ENCODE measurements at regions not wholly inside any gene's neighbourhood (a gene's known extent, or its start where the extent isn't known, plus 50 kb on each side); places are given as distances from the start of the nearest gene placed in this dataset.

DNA sequence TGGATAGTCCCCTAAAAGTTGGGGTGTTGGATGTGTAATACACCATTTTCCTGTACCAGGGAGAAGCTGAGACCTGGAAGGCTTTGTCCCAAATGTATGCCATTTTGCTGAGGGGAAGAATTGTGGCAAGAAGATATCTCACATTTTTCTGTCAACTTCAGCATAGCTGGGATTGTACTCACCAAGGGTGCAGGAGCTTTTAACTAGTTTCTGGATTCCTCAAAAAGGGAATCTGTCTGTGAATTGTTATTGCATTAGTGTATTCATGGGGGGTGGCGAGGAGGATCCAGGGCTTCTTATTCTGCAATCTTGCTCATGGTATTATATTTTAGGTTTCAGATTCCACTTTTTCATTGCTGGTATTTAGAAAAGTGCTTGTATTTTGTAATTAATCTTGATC lies 208.2 kb upstream of the MYOCD start:
- DNase-seq, result no peak

DNA sequence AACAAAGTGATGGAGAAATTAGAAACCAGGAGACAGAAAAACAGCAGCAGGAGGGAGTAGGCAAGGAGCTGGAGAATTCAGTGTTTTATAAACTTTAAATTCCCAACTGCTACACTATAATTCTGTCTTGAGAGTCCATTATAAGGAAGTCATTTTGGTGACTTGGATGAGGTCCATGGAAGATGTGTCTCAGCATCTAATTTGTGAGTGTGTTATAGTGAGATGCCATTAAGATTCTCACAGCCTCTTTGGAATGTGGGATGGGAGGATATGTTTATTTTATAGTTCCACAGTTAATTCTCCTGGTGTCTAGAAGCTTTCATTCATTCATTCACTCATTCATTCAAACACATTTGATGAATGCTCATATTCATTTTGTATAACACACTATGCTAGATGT lies 206.0 kb upstream of the MYOCD start:
- no peak for DNase-seq

DNA sequence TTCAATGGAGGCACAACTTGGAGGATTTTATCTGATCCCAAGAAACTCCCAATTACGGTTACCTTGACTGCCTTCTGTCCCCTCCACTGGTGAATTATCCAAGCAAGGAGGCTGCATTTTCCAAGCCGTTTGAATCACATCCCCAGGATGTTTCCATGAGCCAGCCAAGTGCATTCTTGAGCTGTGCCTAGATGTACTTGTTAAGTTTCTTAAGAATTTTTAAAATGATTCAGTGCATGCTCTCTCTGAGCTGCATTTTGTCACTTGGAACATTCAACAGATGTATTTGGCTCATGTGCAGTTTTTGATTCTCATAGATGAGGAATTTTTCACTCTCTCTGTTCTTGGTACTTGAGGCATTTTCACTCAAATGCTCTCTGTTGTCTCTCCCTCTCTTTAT lies 202.6 kb upstream of the MYOCD start:
- DNase-seq, result no peak

DNA sequence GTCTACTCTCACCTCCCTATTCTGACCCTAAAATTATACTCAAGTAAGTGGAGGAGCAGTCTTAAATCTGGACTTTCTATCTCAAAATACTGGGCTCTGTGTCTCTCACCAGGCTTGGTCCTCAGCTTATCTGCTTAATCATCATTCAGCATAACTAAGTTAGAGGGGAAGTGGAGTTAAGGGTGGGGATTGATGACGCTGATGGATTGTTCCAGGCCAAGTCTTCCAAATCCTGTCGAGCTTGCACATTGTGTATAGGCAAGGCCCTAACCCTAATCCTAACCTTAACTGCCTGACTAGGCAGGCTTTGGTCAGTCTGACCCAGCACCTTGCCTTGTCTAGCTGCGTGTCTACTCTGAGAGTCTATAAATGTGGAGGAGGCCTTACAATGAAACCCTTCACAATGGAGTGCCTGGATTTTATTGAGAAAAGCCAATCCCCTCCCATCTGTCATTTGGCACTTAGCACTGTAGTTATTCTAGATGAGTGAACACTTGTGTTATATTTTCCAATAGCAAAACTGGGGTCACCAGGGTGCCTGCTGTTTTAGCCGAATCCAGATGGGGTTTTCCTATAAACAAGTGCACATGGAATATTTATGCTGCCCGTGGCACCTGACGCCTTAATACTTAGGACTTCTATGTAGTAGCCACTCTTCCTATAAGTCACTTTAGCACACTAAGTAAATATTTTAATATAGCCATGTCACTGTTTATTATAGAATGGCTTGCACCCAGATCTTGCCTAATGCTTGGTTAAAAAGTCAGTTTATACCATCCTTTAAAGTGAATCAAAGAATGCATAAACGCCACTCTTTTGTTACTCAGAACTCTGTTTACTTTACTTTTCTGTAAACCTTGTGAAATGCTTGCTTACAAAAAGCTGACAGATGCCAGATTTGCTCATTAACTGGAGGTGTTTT lies 193.2 kb upstream of the MYOCD start:
- DNase-seq, result no peak

DNA sequence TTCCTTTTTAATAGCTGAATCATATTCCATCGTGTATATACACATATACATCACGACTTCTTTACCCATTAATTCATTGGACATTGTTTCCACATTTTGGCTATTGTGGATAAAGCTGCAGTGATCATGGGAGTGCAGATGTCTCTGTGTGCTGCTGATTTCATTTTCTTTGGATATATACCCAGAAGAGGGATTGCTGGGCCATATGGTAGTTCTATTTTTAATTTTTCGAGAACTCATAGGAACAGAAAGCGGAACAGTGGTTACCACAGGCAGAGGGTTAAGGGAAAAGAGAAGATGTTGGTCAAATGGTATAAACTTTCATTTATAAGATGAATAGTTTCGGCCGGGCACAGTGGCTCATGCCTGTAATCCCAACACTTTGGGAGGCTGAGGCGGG lies 187.4 kb upstream of the MYOCD start:
- no peak for DNase-seq

DNA sequence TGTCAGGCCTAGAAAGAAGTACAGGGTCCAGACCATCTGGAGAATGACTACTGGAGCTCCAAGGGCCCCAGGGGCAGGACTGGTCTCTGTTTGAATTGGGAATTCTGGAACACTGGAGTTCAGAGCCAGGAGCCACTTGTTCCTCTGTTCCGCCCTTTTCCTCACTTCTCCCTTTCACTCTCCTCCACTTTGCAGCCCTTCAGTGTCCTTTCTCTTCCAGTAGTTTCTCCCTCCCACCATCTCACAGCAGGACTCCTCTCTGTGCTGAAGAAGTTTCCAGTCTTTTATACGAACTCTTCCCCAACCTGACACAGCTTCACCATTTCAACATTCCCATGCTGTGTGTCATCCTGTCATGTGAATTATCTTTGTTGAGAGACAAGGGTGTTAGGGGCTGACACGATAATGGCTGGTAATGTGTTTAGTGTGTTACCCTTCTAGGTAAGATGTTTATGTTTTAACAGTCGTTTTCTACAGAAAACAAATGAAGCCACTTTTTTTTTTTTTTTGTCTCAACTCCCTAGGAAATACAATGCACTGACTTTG lies 180.3 kb upstream of the MYOCD start:
- DNase-seq, result no peak

DNA sequence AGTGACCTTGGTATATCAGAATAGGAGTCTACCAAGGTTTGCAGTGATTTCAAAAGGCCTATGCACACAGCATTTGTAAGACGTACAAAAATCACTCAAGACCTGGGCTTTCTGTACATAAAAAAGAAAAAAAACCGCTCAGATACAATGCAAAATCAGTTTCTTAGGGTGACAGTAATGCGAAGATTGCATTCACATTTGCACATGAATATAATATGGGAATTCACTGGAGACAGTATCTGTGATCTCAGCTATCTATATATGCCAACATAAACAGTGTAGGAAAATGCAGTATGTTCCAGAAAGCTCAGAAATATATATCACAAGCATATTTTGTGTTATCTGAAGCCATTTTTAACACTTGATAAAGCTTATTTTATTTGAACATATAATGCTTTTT lies 176.4 kb upstream of the MYOCD start:
- DNase-seq, result no peak

DNA sequence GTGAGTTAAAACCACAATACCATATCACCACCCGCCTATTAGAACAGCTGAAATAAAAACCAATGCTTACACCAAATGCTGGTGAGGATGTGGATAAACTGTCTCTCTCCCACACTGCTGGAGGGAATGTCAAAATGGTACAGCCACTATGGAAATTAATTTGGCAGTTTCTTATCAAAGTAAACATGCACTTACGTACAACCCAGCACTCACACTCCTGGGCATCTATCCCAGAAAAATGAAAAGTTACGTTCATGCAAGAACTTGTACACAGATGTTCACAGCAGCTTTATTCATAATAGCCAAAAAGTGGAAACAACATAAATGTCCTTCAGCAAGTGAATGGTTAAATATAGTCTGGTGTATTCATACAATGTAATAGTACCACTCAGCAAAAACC lies 173.2 kb upstream of the MYOCD start:
- no peak for DNase-seq

DNA sequence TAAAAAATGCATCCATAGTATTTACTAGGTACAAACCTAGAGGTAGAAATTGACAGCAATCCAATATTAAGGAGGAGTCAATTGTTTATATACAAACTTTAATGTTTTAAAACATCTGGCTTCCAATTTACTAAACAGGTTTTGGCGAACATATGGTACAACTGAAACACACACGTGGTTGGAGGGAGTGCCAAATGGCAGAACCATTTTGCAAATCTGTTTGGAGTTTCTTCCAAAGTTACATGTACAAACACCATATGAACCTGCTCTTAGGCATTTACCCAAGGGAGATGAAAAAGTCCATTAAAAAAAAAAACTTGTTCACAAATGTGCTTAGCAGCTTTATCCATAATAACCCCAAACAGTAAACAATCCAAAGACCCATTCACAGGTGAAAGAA lies 159.8 kb upstream of the MYOCD start:
- DNase-seq, result no peak

DNA sequence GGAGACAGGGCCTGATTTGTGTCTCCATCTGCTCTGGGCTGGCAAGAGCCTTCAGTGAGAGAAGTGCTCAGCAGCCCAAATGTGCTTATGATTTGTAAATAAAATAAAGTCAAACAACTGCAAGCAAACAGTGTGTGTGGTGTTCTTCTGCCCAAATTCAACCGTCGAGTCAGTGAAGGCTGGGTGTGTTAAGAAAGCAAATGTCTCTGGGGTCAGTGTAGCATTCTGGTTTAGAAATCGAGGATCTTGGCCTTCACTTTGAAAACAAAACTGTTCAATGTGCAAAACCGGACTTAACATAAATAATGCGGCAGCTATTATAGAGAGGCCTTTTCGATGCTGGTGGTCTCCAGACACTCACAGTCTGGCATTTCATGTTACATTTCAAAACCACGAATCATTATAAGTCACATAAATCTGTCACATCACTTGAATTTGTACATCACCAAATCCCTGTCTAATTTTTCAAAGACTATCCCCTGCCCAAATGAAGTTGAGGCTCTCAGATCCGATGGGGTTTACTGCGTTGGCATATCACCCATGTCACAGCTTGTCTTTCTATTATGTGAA lies 158.6 kb upstream of the MYOCD start:
- no peak for DNase-seq

GRCh38 chr17:12509801-12510200 lies 155.9 kb upstream of the MYOCD start:
- DNase-seq, result no peak

DNA sequence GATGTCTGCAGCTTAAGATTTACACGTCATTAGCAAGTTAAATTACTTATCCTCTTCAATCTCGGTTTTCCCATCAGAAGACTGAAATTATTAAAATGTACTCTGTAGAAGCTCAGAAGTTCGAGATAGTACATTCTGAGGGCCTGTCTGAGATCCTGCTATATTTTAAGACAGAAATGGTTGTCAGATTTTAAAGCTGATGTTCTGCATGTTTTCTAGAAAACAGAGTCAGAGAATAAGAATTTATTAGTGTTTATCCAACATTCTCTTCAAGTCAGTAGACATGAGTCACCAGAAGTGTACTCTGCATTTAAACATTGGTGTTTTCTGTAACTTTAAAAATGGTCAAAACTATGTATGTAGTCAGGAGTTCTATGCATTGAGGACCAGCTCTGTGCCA lies 155.2 kb upstream of the MYOCD start:
- no peak for DNase-seq

- DNase-seq, result no peak
Observed at GRCh38 chr17:12512694-12513355, 152.9 kb upstream of the MYOCD start.

- DNase-seq, result no peak
Observed at GRCh38 chr17:12514596-12514995, 151.1 kb upstream of the MYOCD start.

GRCh38 chr17:12519956-12520594 lies 145.6 kb upstream of the MYOCD start:
- no peak for DNase-seq

DNA sequence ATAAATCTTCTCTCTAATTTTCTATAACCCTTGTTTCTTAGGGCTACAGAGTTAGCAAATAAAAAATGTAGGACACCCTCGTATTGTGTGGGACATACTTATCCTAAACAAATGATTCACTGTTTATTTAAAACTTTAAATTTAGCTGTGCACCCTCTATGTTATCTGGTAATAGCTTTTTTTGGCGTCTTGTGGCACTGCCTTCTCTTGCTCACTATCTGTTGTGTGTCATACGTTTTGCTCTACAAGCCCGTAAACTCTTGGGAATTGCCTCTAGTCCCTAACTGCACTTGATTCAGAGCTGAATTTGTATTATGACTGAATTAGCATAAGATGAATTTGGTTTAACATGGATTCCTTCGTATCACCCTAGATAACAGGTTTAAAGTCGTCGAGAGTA lies 144.3 kb upstream of the MYOCD start:
- no peak for DNase-seq

GRCh38 chr17:12522336-12522735 lies 143.4 kb upstream of the MYOCD start:
- DNase-seq, result no peak

DNA sequence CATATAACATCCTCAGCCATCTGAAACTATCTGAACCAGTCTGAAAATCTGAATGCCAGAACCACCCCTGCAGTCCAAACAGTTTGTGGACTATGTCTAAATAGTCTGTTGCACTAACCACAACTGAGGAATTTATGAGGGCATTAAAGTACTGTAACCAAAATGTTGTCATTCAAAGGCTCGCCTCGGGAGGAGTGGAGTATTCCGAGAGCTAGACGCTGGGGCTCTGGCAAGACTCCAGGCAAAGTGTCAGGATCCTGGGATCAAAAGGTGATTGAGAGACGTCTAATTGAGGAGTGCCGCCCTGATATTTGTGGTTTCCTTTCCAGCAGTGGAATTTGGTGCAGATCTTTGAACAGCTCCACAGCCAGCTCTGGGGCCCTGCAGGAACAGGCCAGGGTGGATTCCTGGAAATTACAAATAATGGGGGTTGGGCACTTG lies 142.9 kb upstream of the MYOCD start:
- no peak for DNase-seq

GRCh38 chr17:12523244-12523643 lies 142.4 kb upstream of the MYOCD start:
- DNase-seq, result no peak

DNA sequence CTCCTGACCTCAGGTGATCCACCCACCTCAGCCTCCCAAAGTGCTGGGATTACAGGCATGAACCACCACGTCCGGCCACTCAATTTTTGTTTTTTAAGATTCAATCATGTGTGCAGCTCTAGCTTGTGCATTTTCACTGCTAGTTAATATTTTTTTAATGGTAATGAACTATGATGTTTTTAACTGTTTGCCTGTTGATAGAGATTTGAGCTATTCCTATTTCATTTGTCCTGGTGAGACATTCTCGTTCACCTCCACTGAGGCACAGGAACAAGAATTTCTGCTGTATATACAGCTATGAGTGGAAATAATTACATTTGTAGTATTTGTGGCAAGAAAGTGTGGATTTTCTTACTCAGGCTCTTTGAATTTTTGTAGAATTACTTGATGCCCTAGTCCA lies 137.7 kb upstream of the MYOCD start:
- DNase-seq, result no peak

DNA sequence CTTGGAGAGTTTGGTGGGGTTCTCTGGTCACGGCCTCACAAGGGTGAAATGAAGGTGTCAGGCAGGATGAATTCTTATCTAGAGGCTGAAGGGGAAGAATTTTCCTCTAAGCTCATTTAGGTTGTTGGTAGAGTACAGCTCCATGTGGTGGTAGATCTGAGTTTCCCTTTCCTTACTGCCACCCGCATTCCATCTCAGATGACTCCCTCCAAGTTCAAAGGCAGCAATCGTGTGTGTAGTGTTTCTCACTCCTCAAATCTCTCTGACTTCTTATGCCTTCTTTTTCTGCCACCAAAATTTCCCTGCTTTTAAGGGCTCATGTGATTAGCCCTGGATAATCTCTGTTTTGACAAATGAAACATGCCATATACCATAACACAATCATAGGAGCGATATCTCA lies 135.5 kb upstream of the MYOCD start:
- DNase-seq, result no peak

- DNase-seq, result no peak
Observed at GRCh38 chr17:12536021-12536420, 129.7 kb upstream of the MYOCD start.

- no peak for DNase-seq
Observed at GRCh38 chr17:12536472-12536871, 129.2 kb upstream of the MYOCD start.
